K562 (cell line): ENCODE measurements at regions not wholly inside any gene's neighbourhood (a gene's known extent, or its start where the extent isn't known, plus 50 kb on each side); places are given as distances from the start of the nearest gene placed in this dataset.

Experiments used
- BHLHE40 ChIP-seq: IDR thresholded peaks from 2 replicates; pipeline ENCODE4 v1.6.1; 2011; ENCODE audit warnings: low read length, improper control_type of control experiment
- KDM4B ChIP-seq, 2 experiments: fragments of 450-650 bp in 1 of 2; sonication (generic) in 1 of 2; IDR thresholded peaks; 2 replicates each; pipeline ENCODE4 v1.6.1; 2016 to 2017; ENCODE audit warnings: borderline replicate concordance in 2 of 2, antibody characterized with exemption in 1 of 2, low read depth in 1 of 2, mild to moderate bottlenecking in 1 of 2
- POLR2AphosphoS5 ChIP-seq: IDR thresholded peaks from 2 replicates; pipeline ENCODE4 v1.6.1; 2011; ENCODE audit warnings: mild to moderate bottlenecking, low read depth, low read length, moderate library complexity; ENCODE audit not compliant: control insufficient read depth, insufficient read depth
- SMC3 ChIP-seq: conservative IDR thresholded peaks from 2 replicates; pipeline ENCODE4 v1.6.1; 2011; ENCODE audit warnings: low read depth, low read length, improper control_type of control experiment; ENCODE audit not compliant: insufficient read depth
- ZBTB7A ChIP-seq: IDR thresholded peaks from 2 replicates; pipeline ENCODE4 v1.6.1; 2011; ENCODE audit warnings: low read depth, mild to moderate bottlenecking, low read length, moderate library complexity, borderline replicate concordance; ENCODE audit not compliant: control insufficient read depth

DNA sequence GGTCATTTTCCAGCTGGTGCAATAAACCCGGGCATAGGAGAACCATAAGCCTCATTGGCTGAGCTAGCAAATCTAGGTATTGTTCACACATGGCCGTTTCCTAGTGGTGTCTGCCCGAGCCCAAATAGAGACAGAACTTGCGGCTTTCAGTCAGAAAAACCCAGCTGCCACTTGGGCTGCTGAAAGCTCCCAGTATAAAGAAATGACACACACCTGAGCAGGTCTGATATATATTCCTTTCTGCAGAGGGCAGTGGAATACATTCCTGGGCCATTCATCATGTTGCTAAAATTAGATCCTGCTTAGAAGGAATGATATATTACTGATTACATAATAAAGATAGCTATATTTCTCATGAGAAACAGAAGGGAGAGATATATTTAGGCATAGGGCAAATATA lies 83.9 kb upstream of the IRX5 start:
- TF ChIP-seq SMC3 = no peak
- TF ChIP-seq BHLHE40 = no peak
- no peak for TF ChIP-seq KDM4B (IDR thresholded peaks at IDR 0.05; ENCODE audit: borderline replicate concordance in 2 of 2, low read depth in 1 of 2)
- TF ChIP-seq POLR2AphosphoS5 = no peak
- TF ChIP-seq ZBTB7A = no peak
